ENCODE measurements at regions not wholly inside any gene's neighbourhood (a gene's known extent, or its start where the extent isn't known, plus 50 kb on each side); places are given as distances from the start of the nearest gene placed in this dataset.
A peak's percentile ranks its signal among the peaks of the same experiment; 100 is the strongest.

DNA sequence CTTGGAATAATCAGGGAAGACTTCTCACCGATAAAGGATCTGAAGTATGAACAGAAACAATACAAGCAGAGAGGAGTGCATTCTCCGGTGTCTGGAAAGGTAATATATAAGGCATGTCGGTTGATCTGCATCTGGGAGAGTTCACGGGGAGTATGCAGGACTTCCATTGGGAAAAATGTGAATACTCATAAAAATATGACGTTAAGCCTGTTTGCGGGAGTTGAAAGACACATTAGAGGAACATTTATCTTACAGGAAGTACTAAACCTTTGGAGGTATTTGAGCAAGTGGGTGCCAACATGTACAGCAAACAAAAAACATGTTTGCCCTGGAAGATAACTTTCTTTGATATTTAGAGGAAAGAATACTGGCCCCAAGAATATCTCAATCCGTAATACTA is 286.8 kb downstream of the SLITRK6 start:
- H3K9me3 ChIP-seq (ENCODE audit: low read length) = peaks cover 7% of the 10 kb centered on the region
- no peak overlapping the region for H3K9ac ChIP-seq (ENCODE audit: low read length)
- H3K79me2 ChIP-seq (ENCODE audit: low read length) = no peaks in the 10 kb centered on the region
- H3K4me2 ChIP-seq (ENCODE audit: low read depth, low read length, poor library complexity, severe bottlenecking) = no peak overlapping the region
- H3K9me2 ChIP-seq (replicated peaks; ENCODE audit: insufficient read depth, low read length) = no peaks in the 10 kb centered on the region
- H4K20me1 ChIP-seq (ENCODE audit: insufficient read depth, low read depth, low read length) = no peaks in the 10 kb centered on the region
- no peak overlapping the region for H3K4me3 ChIP-seq (ENCODE audit: low read length)
- H3K27ac ChIP-seq (ENCODE audit: low read length) = no peak overlapping the region
- no peak for DNase-seq
- no peaks in the 10 kb centered on the region for H3K36me3 ChIP-seq (ENCODE audit: insufficient read depth, low read length)
- H3K27me3 ChIP-seq (ENCODE audit: low read length) = no peaks in the 10 kb centered on the region
- peak overlapping the region; percentile 51 for H2AFZ ChIP-seq (ENCODE audit: low read length)
- H3K4me1 ChIP-seq (ENCODE audit: low read length) = no peaks in the 10 kb centered on the region

DNA sequence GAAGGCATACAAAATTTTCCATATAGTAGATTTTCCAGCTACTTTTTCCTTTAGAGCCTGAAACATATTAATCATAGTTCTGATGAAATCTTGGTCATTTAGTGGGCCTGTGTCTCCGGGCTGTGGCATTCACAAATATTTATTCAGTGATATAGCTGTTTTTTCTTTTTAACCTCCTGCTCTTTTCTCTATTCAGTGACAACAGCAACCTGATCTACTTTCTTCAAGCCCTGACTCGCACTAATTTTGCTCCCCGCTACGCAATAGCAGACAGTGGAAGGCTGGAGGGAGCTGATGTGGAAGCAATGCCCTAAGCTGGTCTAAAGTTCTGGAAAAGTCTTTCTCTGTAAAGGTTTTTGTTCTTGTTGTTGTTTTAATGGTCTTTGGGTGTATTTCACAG is 289.7 kb downstream of the SLITRK6 start:
- Histone ChIP-seq H3K9ac (ENCODE audit: low read length) (no peak overlapping the region), H3K4me1 (ENCODE audit: low read length) (no peaks in the 10 kb centered on the region), H2AFZ (ENCODE audit: low read length) (peak overlapping the region; percentile 47), H3K27ac (ENCODE audit: low read length) (no peak overlapping the region), H3K4me2 (ENCODE audit: low read depth, low read length, poor library complexity, severe bottlenecking) (no peak overlapping the region), H4K20me1 (ENCODE audit: insufficient read depth, low read depth, low read length) (no peaks in the 10 kb centered on the region), H3K9me3 (ENCODE audit: low read length) (no peaks in the 10 kb centered on the region), H3K79me2 (ENCODE audit: low read length) (no peaks in the 10 kb centered on the region), H3K36me3 (ENCODE audit: insufficient read depth, low read length) (no peaks in the 10 kb centered on the region), H3K27me3 (ENCODE audit: low read length) (no peaks in the 10 kb centered on the region), H3K4me3 (ENCODE audit: low read length) (no peak overlapping the region), H3K9me2 (replicated peaks; ENCODE audit: insufficient read depth, low read length) (no peaks in the 10 kb centered on the region)
- DNase-seq = no peak

DNA sequence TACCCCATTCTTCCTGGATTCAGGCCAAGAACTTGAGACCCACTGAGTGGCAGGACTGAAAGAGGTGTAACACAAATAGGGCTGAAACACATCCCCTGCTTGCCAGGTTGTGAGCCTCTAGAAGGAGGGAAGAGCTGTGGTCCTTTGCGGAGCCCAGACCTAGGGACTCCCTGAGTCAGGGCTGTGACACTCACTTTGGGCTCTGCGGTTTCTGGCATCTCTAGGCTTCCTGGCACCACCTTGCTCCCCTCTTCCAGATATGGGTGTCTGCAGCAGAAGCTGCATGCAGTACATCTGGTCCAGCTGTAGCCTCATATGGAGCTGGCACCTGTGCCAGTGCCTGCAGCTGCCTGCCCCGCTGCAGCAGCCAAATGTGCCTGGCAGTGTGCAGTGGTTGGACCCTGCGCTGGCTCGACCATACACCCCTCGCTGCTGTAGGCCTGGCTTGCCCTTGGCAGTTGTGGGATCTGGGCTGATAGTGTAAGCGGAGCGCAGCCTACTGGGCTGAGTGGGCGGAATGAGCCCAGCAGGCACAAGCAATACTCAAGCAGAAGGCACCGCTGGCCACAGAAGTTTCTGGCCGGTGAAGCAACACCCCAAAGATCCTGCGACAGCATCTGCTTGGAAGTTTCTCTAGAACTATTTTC is 290.4 kb downstream of the SLITRK6 start:
- Histone ChIP-seq H3K79me2 (ENCODE audit: low read length) (no peaks in the 10 kb centered on the region), H3K9me2 (replicated peaks; ENCODE audit: insufficient read depth, low read length) (no peaks in the 10 kb centered on the region), H3K4me2 (ENCODE audit: low read depth, low read length, poor library complexity, severe bottlenecking) (no peak overlapping the region), H3K4me3 (ENCODE audit: low read length) (no peak overlapping the region), H3K27me3 (ENCODE audit: low read length) (no peaks in the 10 kb centered on the region), H3K9ac (ENCODE audit: low read length) (no peak overlapping the region), H2AFZ (ENCODE audit: low read length) (peak overlapping the region; percentile 55; the same call in 1 of the 2 replicates), H3K4me1 (ENCODE audit: low read length) (no peaks in the 10 kb centered on the region), H4K20me1 (ENCODE audit: insufficient read depth, low read depth, low read length) (no peaks in the 10 kb centered on the region), H3K9me3 (ENCODE audit: low read length) (no peaks in the 10 kb centered on the region), H3K36me3 (ENCODE audit: insufficient read depth, low read length) (no peaks in the 10 kb centered on the region), H3K27ac (ENCODE audit: low read length) (no peak overlapping the region)
- no peak for DNase-seq

DNA sequence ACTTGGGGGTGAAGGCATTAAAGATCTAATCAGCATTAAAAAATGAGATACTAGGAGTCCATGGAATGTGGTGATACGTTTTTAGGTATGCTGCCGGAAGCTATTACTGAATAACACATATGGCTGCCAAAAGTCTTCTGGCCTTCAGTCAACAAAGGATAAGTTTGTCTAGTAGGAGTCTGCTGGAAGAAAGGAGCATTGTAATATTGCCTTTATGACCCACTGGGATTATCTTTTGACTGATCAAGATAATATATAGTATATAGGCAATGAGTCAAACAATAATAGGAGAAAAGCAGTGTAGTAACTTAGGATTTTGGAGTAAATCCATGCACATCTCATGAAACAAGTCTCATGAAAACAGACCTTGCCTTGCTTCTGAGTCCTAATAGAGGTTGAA is 295.4 kb downstream of the SLITRK6 start:
- Histone ChIP-seq H4K20me1 (ENCODE audit: insufficient read depth, low read depth, low read length) (no peaks in the 10 kb centered on the region), H3K36me3 (ENCODE audit: insufficient read depth, low read length) (no peaks in the 10 kb centered on the region), H3K9me2 (replicated peaks; ENCODE audit: insufficient read depth, low read length) (no peaks in the 10 kb centered on the region), H3K9me3 (ENCODE audit: low read length) (no peaks in the 10 kb centered on the region), H3K27me3 (ENCODE audit: low read length) (no peaks in the 10 kb centered on the region), H3K79me2 (ENCODE audit: low read length) (no peaks in the 10 kb centered on the region), H3K27ac (ENCODE audit: low read length) (no peak overlapping the region), H3K4me3 (ENCODE audit: low read length) (no peak overlapping the region), H3K9ac (ENCODE audit: low read length) (no peak overlapping the region), H3K4me1 (ENCODE audit: low read length) (no peaks in the 10 kb centered on the region), H3K4me2 (ENCODE audit: low read depth, low read length, poor library complexity, severe bottlenecking) (no peak overlapping the region), H2AFZ (ENCODE audit: low read length) (peak overlapping the region; percentile 82; the same call in 1 of the 2 replicates)
- no peak for DNase-seq

DNA sequence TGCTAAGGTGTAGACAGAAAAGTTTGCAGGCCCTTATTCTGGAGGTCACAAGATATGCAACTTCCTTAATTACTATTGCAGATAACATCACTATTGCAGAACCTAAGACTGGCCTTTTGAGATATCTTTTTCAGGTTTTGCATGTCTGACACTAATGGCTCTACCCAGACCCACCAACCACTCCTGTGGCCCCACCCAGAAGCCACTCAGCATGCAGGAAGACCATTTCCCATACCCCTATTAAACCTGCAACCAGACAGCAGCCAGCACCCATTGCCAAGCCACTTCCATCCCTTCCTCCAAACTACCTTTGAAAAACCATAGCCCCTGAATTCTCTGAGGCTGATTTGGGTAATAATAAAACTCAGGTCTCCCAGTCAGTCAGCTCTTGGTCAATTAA is 297.6 kb downstream of the SLITRK6 start:
- H2AFZ ChIP-seq (ENCODE audit: low read length) = peak overlapping the region; percentile 53; the same call in 1 of the 2 replicates
- H3K4me1 ChIP-seq (ENCODE audit: low read length) = no peaks in the 10 kb centered on the region
- no peak overlapping the region for H3K4me2 ChIP-seq (ENCODE audit: low read depth, low read length, poor library complexity, severe bottlenecking)
- H3K79me2 ChIP-seq (ENCODE audit: low read length) = no peaks in the 10 kb centered on the region
- H4K20me1 ChIP-seq (ENCODE audit: insufficient read depth, low read depth, low read length) = no peaks in the 10 kb centered on the region
- H3K36me3 ChIP-seq (ENCODE audit: insufficient read depth, low read length) = no peaks in the 10 kb centered on the region
- no peaks in the 10 kb centered on the region for H3K9me2 ChIP-seq (replicated peaks; ENCODE audit: insufficient read depth, low read length)
- no peaks in the 10 kb centered on the region for H3K9me3 ChIP-seq (ENCODE audit: low read length)
- H3K27me3 ChIP-seq (ENCODE audit: low read length) = no peaks in the 10 kb centered on the region
- H3K4me3 ChIP-seq (ENCODE audit: low read length) = no peak overlapping the region
- no peak overlapping the region for H3K27ac ChIP-seq (ENCODE audit: low read length)
- no peak overlapping the region for H3K9ac ChIP-seq (ENCODE audit: low read length)
- no peak for DNase-seq

DNA sequence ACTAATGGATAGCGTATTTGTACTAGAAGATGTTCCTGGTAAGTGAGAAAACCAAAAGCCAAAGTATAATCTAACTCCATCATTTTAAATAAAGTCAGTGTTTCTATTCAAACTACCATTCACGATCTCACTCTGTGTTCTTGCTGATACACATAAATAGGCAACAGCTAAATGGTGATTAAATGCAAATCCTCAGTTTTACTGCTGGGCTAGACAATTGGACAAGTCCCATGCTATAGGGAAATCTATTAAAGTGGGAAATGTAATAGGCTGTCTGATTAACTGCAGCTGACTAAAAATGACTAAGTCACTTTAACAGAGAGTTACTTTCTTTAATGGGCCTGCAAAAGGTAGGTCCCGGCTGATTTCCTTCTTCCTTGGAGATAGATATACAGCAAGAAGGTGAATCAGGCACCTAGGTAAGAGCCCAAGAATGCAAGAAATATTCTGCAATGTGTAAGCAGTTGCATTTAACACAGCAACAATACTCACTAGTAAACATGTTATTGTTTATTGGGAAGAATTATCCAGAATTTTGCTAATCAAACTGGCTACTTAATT is 298.4 kb downstream of the SLITRK6 start:
- H3K27ac ChIP-seq (ENCODE audit: low read length) = no peak overlapping the region

DNA sequence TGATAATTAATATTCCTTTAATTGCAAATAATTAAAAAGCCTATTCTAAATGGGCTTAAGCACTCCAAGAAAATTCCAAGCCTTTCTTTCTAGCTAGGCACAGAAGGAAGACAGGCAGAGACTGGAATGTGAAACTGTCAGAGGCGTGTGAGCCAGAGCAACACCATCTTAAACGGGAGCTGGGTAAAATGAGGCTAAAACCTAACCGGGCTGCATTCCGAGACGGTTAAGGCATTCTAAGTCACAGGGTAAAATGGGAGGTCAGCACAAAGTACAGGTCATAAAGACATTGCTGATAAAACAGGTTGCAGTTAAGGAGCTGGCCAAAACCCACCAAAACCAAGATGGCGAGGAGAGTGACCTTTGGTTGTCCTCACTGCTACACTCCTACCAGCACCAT is 300.4 kb downstream of the SLITRK6 start:
- H3K9me3 ChIP-seq (ENCODE audit: low read length) = no peaks in the 10 kb centered on the region
- no peaks in the 10 kb centered on the region for H3K79me2 ChIP-seq (ENCODE audit: low read length)
- no peaks in the 10 kb centered on the region for H3K27me3 ChIP-seq (ENCODE audit: low read length)
- DNase-seq = no peak
- H3K36me3 ChIP-seq (ENCODE audit: insufficient read depth, low read length) = no peaks in the 10 kb centered on the region
- H3K9ac ChIP-seq (ENCODE audit: low read length) = no peak overlapping the region
- H2AFZ ChIP-seq (ENCODE audit: low read length) = 0 out of 2 replicates have a peak overlapping the region, but pooled peaks have one; percentile 8
- H3K27ac ChIP-seq (ENCODE audit: low read length) = no peak overlapping the region
- H3K4me1 ChIP-seq (ENCODE audit: low read length) = no peaks in the 10 kb centered on the region
- no peaks in the 10 kb centered on the region for H3K9me2 ChIP-seq (replicated peaks; ENCODE audit: insufficient read depth, low read length)
- H4K20me1 ChIP-seq (ENCODE audit: insufficient read depth, low read depth, low read length) = no peaks in the 10 kb centered on the region
- H3K4me3 ChIP-seq (ENCODE audit: low read length) = no peak overlapping the region
- no peak overlapping the region for H3K4me2 ChIP-seq (ENCODE audit: low read depth, low read length, poor library complexity, severe bottlenecking)

More for the DNA sequence above, 298.4 kb downstream of the SLITRK6 start:
- Histone ChIP-seq H3K27me3 (ENCODE audit: low read length) (no peaks in the 10 kb centered on the region), H3K9ac (ENCODE audit: low read length) (no peak overlapping the region), H3K79me2 (ENCODE audit: low read length) (no peaks in the 10 kb centered on the region), H3K4me1 (ENCODE audit: low read length) (no peaks in the 10 kb centered on the region), H3K9me3 (ENCODE audit: low read length) (no peaks in the 10 kb centered on the region), H3K9me2 (replicated peaks; ENCODE audit: insufficient read depth, low read length) (no peaks in the 10 kb centered on the region), H3K4me3 (ENCODE audit: low read length) (no peak overlapping the region), H3K36me3 (ENCODE audit: insufficient read depth, low read length) (no peaks in the 10 kb centered on the region), H3K4me2 (ENCODE audit: low read depth, low read length, poor library complexity, severe bottlenecking) (no peak overlapping the region), H2AFZ (ENCODE audit: low read length) (peak overlapping the region; percentile 44), H4K20me1 (ENCODE audit: insufficient read depth, low read depth, low read length) (no peaks in the 10 kb centered on the region)
- DNase-seq = no peak

DNA sequence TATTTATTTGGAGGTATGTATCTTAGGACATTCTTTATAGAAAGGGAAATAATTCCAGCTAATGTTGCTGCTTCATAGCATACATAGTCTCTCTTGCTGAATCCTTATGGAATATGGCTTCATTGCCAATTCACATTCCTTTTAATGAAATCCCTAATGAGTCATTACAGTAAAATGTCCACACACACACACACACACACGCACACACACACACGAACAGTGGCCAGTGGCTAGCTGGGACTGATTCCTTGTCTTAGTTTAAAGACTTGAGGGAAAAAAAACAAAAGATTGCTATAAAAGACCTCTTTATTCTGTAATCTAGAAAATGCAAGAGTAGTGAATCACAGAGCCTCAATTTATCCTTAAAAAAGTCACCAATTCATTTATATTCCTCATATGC is 301.6 kb downstream of the SLITRK6 start:
- Histone ChIP-seq H3K9me3 (ENCODE audit: low read length) (no peaks in the 10 kb centered on the region), H2AFZ (ENCODE audit: low read length) (no peak overlapping the region), H3K4me2 (ENCODE audit: low read depth, low read length, poor library complexity, severe bottlenecking) (no peak overlapping the region), H4K20me1 (ENCODE audit: insufficient read depth, low read depth, low read length) (no peaks in the 10 kb centered on the region), H3K9ac (ENCODE audit: low read length) (no peak overlapping the region), H3K4me1 (ENCODE audit: low read length) (no peaks in the 10 kb centered on the region), H3K27ac (ENCODE audit: low read length) (no peak overlapping the region), H3K27me3 (ENCODE audit: low read length) (no peaks in the 10 kb centered on the region), H3K4me3 (ENCODE audit: low read length) (no peak overlapping the region), H3K9me2 (replicated peaks; ENCODE audit: insufficient read depth, low read length) (no peaks in the 10 kb centered on the region), H3K79me2 (ENCODE audit: low read length) (no peaks in the 10 kb centered on the region), H3K36me3 (ENCODE audit: insufficient read depth, low read length) (no peaks in the 10 kb centered on the region)
- no peak for DNase-seq
